Heart left ventricle (tissue), 16 donors: ENCODE measurements at regions not wholly inside any gene's neighbourhood (a gene's known extent, or its start where the extent isn't known, plus 50 kb on each side); places are given as distances from the start of the nearest gene placed in this dataset.

Experiments used
- ATAC-seq, 4 donors: fragments of 200-7000 bp; cut with Tn5 transposase; one replicate each; pipeline ENCODE4 v1.9.1; 2020 to 2022; ENCODE audit warnings: moderate library complexity in 4 of 4, mild to moderate bottlenecking in 3 of 4, moderate number of reproducible peaks in 1 of 4
- DNase-seq, 5 donors: peaks; one replicate each; pipeline ENCODE4 v3.0.0-alpha.2; 2020
- H3K27ac ChIP-seq, 12 donors: fragments of 200-600 bp; sonication (generic) in 4 of 12; one replicate each; pipeline versions ENCODE4 v1.5.0 to v1.8.0; 2016 to 2022; ENCODE audit warnings: mild to moderate bottlenecking in 2 of 12
- H3K27me3 ChIP-seq, 9 donors: fragments of 200-600 bp; sonication (generic) in 2 of 9; one replicate each; pipeline versions ENCODE4 v1.5.1 to v1.8.0; 2016 to 2022; ENCODE audit warnings: mild to moderate bottlenecking in 3 of 9
- H3K36me3 ChIP-seq, 9 donors: fragments of 200-600 bp; sonication (generic) in 2 of 9; one replicate each; pipeline versions ENCODE4 v1.5.0 to v1.8.0; 2018 to 2022; ENCODE audit warnings: mild to moderate bottlenecking in 2 of 9
- H3K4me1 ChIP-seq, 12 donors: fragments of 200-600 bp; sonication (generic) in 4 of 12; one replicate each; pipeline versions ENCODE4 v1.5.0 to v1.8.0; 2016 to 2022; ENCODE audit warnings: mild to moderate bottlenecking in 3 of 12
- H3K4me3 ChIP-seq, 12 donors: fragments of 200-600 bp; sonication (generic) in 4 of 12; one replicate each; pipeline versions ENCODE4 v1.5.0 to v1.8.0; 2017 to 2022; ENCODE audit warnings: mild to moderate bottlenecking in 9 of 12, moderate library complexity in 4 of 12
- H3K9me3 ChIP-seq, 12 donors: fragments of 200-600 bp; sonication (generic) in 4 of 12; one replicate each; pipeline versions ENCODE4 v1.5.0 to v1.8.0; 2016 to 2022; ENCODE audit warnings: mild to moderate bottlenecking in 1 of 12
- CTCF ChIP-seq, 12 donors: fragments of 200-600 bp; sonication (generic) in 4 of 12; IDR thresholded peaks; one replicate each; pipeline versions ENCODE4 v1.5.0 to v1.8.0; 2018 to 2022; ENCODE audit warnings: antibody characterized with exemption in 12 of 12, mild to moderate bottlenecking in 5 of 12
- POLR2A ChIP-seq, 2 donors: fragments of 450-650 bp; IDR thresholded peaks; one replicate each; pipeline ENCODE4 v1.6.1; 2017; ENCODE audit warnings: antibody characterized with exemption in 2 of 2, mild to moderate bottlenecking in 2 of 2, moderate library complexity in 2 of 2
- WGBS, 4 donors: extraction: QIAGEN DNeasy Blood & Tissue Kit in 2 of 4; methylation state at CpG; one replicate each; pipeline versions ENCODE4 v1.1.5 to v1.1.7; 2013 to 2018; 5-methylcytosine and 5-hydroxymethylcytosine counted together
- intact Hi-C, 10 donors: fragments of 100-400 bp; cut with DNase I; formaldehyde crosslinking; loops; one replicate each; pipeline versions ENCODE4 v1.11.1 to v1.14.2; 2022
- donor health status: ischemic (EF 13 %, LVEDD 7.1; RV severe dilation, severe dysfunction).
- donor health status: healthy with polysubstance abuse.
- donor health status: DM: no; HTN: yes; CAD: no.
- donor health status: DM: no; HTN: no; CAD: no.
- donor health status: ischemic (EF 25% LVEDD 6.9; RV normal size, moderate dysfunction).
- donor health status: ischemic (EF 25% LVEDD 5.7; RV mildly dilated, moderate dysfunction).
- donor health status: healthy.
- donor health status: DM: yes; HTN: yes; CAD: no.
- donor health status: ischemic (EF 35%, LVEDD 5.7; RV mildly dilated, moderate dysfunction).
- donor health status: nonischemic (EF 11% LVEDD 7.7; RV severe dilation, severe dysfunction).
- donor health status: DM: yes; HTN: yes; CAD: no.
- donor health status: PGD.
- donor health status: ischemic (EF 29% LVEDD 5.4; RV normal size, mild dysfunction).
- donor health status: nonischemic (EF 23%, LVEDD 6.1; RV moderate dilation, normal function).

DNA sequence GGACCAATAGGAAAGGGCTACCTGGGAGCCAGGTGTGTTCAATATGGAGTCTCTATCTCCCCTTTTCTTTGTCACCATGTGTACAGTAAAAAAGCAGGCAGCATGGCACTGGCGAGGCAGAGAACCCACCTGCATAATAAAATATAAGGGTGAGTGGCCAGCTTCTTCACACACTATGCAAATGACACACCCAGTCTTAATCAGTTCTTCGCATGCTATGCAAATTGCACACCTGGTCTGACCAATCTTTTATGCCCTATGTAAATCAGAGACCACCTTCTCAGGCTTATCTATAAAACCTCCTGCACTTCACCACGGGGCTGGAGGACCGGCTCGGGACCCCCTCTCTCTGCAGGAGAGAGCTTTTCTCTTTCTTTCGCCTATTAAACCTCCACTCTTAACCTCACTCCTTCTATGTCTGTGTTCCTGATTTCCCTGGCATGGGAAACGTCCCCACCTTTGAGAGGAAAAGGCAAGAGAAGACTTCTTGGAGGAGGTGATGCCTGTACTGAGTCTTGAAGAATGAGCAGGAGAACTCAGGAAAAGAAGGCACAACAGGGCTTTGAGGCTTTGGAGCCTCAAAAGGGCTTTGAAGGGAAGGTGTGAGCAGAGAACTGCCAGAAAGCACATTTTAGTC lies 502.1 kb downstream of the GRIN2A start:
- TF ChIP-seq CTCF (IDR thresholded peaks at IDR 0.05) (no peak), POLR2A (IDR thresholded peaks at IDR 0.05) (no peak)
- H3K36me3 ChIP-seq: no peaks in the 10 kb centered on the region
- H3K4me3 ChIP-seq: no peak overlapping the region
- H3K27me3 ChIP-seq: peaks cover 0 to 10% (median 0%) of the 10 kb centered on the region in 9 donors
- H3K9me3 ChIP-seq: peaks cover 0 to 15% (median 9%) of the 10 kb centered on the region in 12 donors
- no peaks in the 10 kb centered on the region for H3K4me1 ChIP-seq
- H3K27ac ChIP-seq: no peak overlapping the region
- no peak for ATAC-seq
- WGBS, 4 donors: 41 to 45% (median 43%) methylated on average over 7 of the region's 7 CpGs
- no peak for DNase-seq
- intact Hi-C loops: no loop called here

DNA sequence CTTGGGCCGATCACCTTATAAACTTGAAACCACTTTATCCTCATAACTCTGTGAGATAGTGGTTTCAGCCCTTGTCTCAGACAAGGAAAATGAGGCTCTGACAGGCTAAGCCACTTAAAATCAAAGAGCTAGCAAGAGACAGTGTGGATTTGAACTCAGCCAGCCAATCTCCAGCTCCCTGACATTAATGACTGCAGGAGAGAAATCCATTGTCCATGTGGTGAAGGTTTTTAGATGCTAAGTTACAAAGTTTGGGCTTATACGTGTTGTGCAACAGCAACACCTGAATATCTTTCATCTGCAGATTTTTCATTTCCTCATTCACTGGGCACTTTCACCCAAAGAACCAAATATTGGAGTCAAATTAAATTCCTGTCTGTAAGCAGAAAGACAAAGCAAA lies 501.3 kb downstream of the GRIN2A start:
- intact Hi-C loops: no loop called here
- Histone ChIP-seq H3K27ac (no peak overlapping the region), H3K4me3 (no peak overlapping the region), H3K27me3 (peaks cover 0 to 10% (median 0%) of the 10 kb centered on the region in 9 donors), H3K9me3 (peaks cover 0 to 15% (median 9%) of the 10 kb centered on the region in 12 donors), H3K4me1 (no peaks in the 10 kb centered on the region), H3K36me3 (no peaks in the 10 kb centered on the region)
- TF ChIP-seq POLR2A (IDR thresholded peaks at IDR 0.05): no peak
- no peak for TF ChIP-seq CTCF (IDR thresholded peaks at IDR 0.05)
- ATAC-seq: no peak
- 75 to 86% (median 80%) methylated on average over 2 of the region's 2 CpGs for WGBS, 4 donors
- no peak for DNase-seq

- Histone ChIP-seq H3K9me3 (peaks cover 0 to 15% (median 9%) of the 10 kb centered on the region in 12 donors), H3K4me3 (no peak overlapping the region), H3K36me3 (no peaks in the 10 kb centered on the region), H3K4me1 (no peaks in the 10 kb centered on the region), H3K27me3 (peaks cover 0 to 10% (median 0%) of the 10 kb centered on the region in 9 donors), H3K27ac (no peak overlapping the region)
- TF ChIP-seq POLR2A (IDR thresholded peaks at IDR 0.05): no peak
- no peak for TF ChIP-seq CTCF (IDR thresholded peaks at IDR 0.05)
- WGBS, 4 donors: 57 to 69% (median 67%) methylated on average over 9 of the region's 9 CpGs
- no peak for DNase-seq
- intact Hi-C loops: no loop called here
- ATAC-seq: no peak
These were observed 500.7 kb downstream of the GRIN2A start for GRCh38 chr16:9681508-9681907.

GRCh38 chr16:9682320-9682719 lies 499.9 kb downstream of the GRIN2A start:
- TF ChIP-seq CTCF (IDR thresholded peaks at IDR 0.05): no peak
- TF ChIP-seq POLR2A (IDR thresholded peaks at IDR 0.05): no peak
- no peaks in the 10 kb centered on the region for H3K4me1 ChIP-seq
- DNase-seq: no peak
- no peak for ATAC-seq
- no peak overlapping the region for H3K4me3 ChIP-seq
- 78 to 84% (median 79%) methylated on average over 2 of the region's 2 CpGs for WGBS, 4 donors
- peaks cover 0 to 15% (median 9%) of the 10 kb centered on the region in 12 donors for H3K9me3 ChIP-seq
- H3K27ac ChIP-seq: no peak overlapping the region
- intact Hi-C loops: no loop called here
- H3K36me3 ChIP-seq: no peaks in the 10 kb centered on the region
- peaks cover 0 to 9% (median 0%) of the 10 kb centered on the region in 9 donors for H3K27me3 ChIP-seq
